C4-2B (cell line): ENCODE measurements at regions not wholly inside any gene's neighbourhood (a gene's known extent, or its start where the extent isn't known, plus 50 kb on each side); places are given as distances from the start of the nearest gene placed in this dataset.

Source experiments
- H3K27ac ChIP-seq: fragments of 450-650 bp; 2 replicates; pipeline ENCODE4 v1.5.1; 2017
- CTCF ChIP-seq: fragments of 450-650 bp; conservative IDR thresholded peaks from 2 replicates; pipeline ENCODE4 v1.5.1; 2017; ENCODE audit warnings: mild to moderate bottlenecking
- ZFX ChIP-seq: fragments of 450-650 bp; IDR thresholded peaks from 2 replicates; pipeline ENCODE4 v1.6.1; 2017

- no peak for TF ChIP-seq ZFX
- no peak for TF ChIP-seq CTCF
- no peak overlapping the region for H3K27ac ChIP-seq
Observed at GRCh38 chr13:34028496-34029442, 210.8 kb downstream of the RFC3 start.

DNA sequence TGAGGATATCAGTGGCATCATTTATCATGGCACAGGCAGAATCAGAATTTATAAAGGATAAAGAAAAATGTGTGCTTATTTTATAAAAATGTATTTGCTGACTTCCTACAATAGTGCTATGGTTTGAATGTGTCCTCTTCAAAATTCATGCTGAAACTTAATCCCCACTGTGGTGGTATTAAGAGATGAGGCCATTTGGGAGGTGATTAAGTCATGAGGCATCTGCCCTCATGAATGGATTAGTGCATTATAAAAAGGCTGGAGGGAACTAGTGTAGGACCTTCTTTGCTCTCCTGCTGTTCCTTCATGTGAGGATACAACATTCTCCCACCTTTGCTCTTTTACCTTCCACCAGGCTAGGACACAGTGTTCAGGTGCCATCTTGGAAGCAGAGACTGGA is 212.8 kb downstream of the RFC3 start:
- TF ChIP-seq CTCF, result no peak
- TF ChIP-seq ZFX, result no peak
- H3K27ac ChIP-seq, result no peak overlapping the region

GRCh38 chr13:34031610-34032009 is 213.7 kb downstream of the RFC3 start:
- TF ChIP-seq ZFX (no peak), CTCF (no peak)
- H3K27ac ChIP-seq, result no peak overlapping the region

GRCh38 chr13:34034411-34034810 is 216.5 kb downstream of the RFC3 start:
- no peak overlapping the region for H3K27ac ChIP-seq
- TF ChIP-seq ZFX, result no peak
- TF ChIP-seq CTCF, result no peak

DNA sequence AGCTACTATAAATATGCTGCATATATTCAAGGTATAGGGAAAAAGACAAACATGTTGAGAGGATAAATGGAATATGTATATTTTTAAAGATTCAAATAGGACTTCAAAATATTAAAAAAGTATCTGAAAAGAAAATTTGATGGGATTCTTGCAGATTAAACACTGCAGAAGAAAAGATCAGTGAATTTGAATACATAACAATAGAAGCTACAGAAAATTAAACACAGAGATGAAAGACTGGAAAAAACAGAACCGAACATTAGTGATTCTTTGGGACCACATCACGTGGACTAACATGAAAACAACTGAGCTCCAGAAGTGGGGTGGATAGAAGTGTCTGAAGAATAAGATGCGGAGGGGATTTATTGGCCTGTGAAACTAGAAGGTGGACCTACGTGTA is 217.2 kb downstream of the RFC3 start:
- H3K27ac ChIP-seq, result no peak overlapping the region

GRCh38 chr13:34035676-34036325 is 217.9 kb downstream of the RFC3 start:
- H3K27ac ChIP-seq, result no peak overlapping the region
- no peak for TF ChIP-seq CTCF

More for the DNA sequence above, 217.2 kb downstream of the RFC3 start:
- no peak for TF ChIP-seq ZFX
- TF ChIP-seq CTCF, result no peak
